ENCODE measurements at regions not wholly inside any gene's neighbourhood (a gene's known extent, or its start where the extent isn't known, plus 50 kb on each side); places are given as distances from the start of the nearest gene placed in this dataset.

- no peak for TF ChIP-seq CTCF (IDR thresholded peaks at IDR 0.05; ENCODE audit: low read depth, low read length, missing input control)
- no peak for TF ChIP-seq ATF3 (IDR thresholded peaks at IDR 0.05)
- TF ChIP-seq ZBTB33 (IDR thresholded peaks at IDR 0.05) = no peak
- no peak for TF ChIP-seq SP1 (IDR thresholded peaks at IDR 0.05)
These were observed 51.7 kb upstream of the HSF2 start for GRCh38 chr6:122347751-122348150.

All from liver (tissue), 3 donors.